ENCODE measurements at regions not wholly inside any gene's neighbourhood (a gene's known extent, or its start where the extent isn't known, plus 50 kb on each side); places are given as distances from the start of the nearest gene placed in this dataset.

DNA sequence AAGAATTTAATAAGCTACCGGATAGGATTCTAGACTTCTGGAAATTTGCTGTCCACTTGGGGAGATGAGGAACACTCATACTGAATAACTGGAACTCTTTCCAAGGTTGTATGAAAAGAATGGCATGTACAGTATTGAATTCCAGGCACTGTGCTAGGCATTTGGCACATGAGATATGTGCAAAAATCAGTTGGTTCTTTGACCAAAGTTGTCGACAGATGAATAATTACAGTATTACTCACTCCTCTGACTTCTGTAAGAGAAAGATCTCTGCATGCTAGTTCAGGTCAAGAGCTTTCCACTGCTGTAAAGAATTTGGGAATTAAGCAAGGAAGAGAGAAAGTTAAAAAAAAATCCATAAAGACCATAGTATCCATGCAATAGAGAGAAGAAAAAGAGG is 764.7 kb downstream of the BCL11B start:
- TF ChIP-seq POLR2A (IDR thresholded peaks at IDR 0.05; ENCODE audit: low read length) (no peak), GATA1 (IDR thresholded peaks at IDR 0.05; ENCODE audit: low read depth, low read length) (no peak)

All from erythroblast (primary cell).